NCI-H1694 (cell line): ENCODE measurements at regions not wholly inside any gene's neighbourhood (a gene's known extent, or its start where the extent isn't known, plus 50 kb on each side); places are given as distances from the start of the nearest gene placed in this dataset.

ENCODE experiments used
- DNase-seq: peaks from one replicate; lab custom pipeline; 2025; lab: John Stamatoyannopoulos, UW

GRCh38 chr20:42020316-42020715 lies 402.1 kb upstream of the CHD6 start:
- DNase-seq: no peak

GRCh38 chr20:42018979-42019378 lies 400.8 kb upstream of the CHD6 start:
- no peak for DNase-seq

DNA sequence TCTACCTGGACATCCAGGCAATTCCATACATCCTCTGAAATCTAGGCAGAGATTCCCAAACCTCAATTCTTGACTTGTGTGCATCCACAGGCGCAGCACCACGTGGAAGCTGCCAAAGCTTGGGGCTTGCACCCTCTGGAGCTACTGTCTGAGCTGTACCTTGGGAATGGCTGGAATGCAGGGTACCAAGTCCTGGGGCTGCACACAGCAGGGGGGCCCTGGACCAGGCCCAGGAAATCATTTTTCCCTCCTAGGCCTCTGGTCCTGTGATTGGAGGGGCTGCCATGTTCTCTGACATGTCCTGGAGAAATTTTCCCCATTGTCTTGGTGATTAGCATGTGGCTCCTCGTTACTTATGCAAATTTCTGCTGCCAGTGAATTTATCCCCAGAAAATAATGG lies 391.9 kb upstream of the CHD6 start:
- no peak for DNase-seq

DNA sequence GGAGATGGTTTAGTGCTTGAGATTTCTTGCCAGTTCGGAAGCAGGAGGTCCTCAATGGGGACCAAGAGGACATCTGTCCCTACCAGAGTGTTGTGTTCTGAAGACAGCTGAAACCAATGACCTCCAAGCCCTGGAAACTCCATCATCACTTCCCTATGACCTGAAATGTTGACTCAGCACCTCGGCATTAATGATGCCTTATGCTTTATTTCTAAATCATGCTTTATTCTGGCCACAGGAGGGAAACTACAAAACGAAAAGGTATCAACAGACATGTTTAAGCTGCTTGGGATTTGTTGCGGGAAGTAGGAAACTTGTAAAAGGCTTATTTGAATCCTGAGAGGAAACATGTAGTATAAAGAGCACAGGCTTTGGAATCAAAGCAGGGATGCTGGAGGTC lies 389.1 kb upstream of the CHD6 start:
- DNase-seq: no peak

GRCh38 chr20:42005211-42005610 lies 387.0 kb upstream of the CHD6 start:
- DNase-seq: no peak

DNA sequence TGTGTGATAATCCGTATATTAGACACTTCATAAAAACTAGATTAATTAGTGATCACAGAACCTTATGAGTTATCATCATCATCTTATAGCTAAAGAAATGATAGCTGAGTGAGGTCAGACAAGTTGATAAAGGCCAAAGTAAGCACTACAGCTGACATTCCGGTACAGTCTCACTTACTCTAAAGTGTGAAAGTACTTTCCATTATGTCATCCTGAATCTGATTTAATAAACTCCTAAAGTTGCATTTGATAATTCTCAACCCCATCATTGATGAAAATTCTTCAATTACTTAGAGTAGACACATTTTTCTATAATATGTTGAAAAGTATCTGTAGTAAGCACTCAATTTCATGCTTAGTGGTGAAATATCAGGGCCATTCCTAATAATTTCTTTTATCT lies 385.2 kb upstream of the CHD6 start:
- DNase-seq: no peak

- DNase-seq: no peak
Observed at GRCh38 chr20:41998539-41999341, 380.6 kb upstream of the CHD6 start.

- no peak for DNase-seq
Observed at GRCh38 chr20:41996951-41997350, 378.8 kb upstream of the CHD6 start.

DNA sequence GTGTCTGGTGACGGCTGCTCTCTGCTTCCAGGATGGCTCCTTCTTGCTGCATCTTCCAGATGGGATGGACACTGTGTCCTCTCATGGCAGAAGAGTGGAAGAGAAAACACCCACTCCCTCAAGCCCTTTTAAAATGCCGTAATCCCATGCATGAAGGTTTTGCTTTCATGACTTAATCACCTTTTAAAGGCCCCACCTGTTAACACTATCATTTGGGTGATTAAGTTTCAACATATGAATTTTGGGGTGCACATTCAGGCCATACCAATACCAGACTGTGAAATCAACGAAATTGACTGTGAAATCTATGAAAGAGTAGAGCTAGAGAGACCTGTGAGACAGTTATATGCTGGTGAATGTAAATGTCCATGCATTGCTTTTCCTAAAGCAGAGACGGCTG lies 374.3 kb upstream of the CHD6 start:
- DNase-seq: no peak

DNA sequence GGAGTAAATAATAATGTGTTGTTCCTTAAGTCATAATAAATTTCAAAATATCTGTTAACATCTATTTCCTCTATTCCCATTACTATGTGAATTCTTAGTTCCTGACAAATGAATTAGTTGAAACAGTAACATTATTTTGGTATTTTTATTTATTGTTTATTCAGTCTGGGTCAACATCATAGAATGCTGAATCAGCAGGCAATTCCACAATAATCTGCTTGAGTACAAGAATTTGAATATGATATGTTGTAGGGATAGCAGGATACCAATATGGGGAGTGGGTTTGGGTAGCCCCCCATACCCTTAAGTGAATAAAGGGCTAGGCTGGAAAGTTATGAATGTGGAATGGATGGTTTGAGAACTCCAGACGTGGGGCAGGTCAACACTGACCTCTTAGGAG lies 373.2 kb upstream of the CHD6 start:
- DNase-seq: no peak

DNA sequence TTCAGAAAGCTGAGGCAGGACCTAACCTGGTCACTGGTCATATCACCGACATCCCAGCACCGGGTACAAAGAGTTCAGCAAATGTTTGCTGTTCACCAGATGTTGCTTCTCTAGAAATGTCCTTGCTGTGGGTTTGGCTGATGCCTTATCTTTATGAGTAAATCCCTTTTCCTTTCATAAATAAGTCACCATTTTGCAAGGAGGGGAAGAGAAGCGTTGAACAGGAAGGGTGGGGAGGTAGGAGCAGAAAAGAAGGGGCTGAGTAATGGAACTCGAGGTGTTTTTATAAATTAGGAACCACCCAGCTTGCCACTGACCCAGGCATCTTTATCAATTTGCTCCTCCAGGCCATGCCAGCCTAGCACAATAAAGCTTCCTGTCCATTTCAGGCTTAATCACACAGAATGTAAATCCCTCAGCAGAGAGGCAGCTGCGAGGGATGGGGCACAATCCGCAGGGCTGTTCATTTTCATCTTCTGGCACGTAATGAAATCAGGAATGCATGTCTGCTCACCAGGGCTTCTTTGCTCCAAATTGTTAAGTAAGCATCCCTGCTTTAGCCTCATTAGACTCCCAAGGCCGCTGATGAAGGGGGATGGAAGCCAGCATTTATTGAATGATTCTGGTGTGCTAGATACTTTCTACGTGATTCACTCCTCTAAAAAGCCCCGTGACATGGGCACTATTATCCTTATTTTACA lies 371.9 kb upstream of the CHD6 start:
- DNase-seq: no peak

DNA sequence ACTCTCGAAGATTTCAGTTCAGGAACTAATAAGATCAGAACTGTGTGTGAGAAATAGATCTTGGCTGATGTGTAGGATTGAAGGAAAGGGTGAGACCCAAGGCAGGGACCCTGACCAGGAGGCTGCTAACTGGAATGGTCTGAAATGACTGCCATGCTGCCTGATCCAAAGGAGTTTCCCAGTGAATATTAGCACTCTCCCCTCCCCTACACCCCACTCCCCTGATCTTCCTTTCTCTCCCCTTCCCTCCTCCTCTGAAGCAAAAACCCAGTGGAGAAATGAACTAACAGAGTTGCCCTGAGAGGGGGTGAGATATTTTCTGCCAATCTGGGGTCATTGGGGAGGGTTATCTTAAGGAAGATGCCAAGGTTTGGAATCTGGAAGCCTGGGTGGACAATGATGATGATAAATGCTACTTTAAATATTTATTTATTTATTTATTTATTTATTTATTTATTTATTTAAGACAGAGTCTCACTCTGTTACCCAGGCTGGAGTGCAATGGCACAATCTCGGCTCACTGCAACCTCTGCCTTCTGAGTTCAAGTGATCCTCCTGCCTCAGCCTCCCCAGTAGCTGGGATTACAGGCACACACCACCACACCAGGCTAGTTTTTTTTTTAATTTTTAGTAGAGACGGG lies 371.0 kb upstream of the CHD6 start:
- DNase-seq: no peak

- DNase-seq: no peak
Observed at GRCh38 chr20:41984031-41984430, 365.9 kb upstream of the CHD6 start.

GRCh38 chr20:41983159-41983558 lies 365.0 kb upstream of the CHD6 start:
- no peak for DNase-seq

DNA sequence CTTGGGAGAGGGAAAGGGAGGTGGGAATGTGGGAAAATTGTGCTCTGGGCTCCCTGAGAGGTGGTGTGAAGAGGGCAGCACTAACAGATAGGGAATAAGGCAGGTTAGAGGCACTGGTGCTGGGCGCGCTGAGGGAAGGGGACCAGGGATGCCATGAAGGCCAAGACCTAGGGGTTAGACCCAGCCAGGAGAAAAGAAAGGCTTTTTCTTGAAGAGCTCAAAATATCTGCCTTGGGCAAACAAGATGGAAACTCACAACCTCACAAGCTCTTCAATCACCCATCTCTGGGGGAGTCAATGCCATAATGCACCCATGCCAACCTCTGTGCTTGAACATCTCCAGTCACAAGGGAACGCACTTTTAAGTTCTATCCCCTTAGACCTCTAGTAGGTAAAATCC lies 363.6 kb upstream of the CHD6 start:
- DNase-seq: no peak

GRCh38 chr20:41978875-41979274 lies 360.7 kb upstream of the CHD6 start:
- no peak for DNase-seq

- no peak for DNase-seq
Observed at GRCh38 chr20:41978246-41978790, 360.1 kb upstream of the CHD6 start.

GRCh38 chr20:41969656-41970055 lies 351.5 kb upstream of the CHD6 start:
- no peak for DNase-seq

DNA sequence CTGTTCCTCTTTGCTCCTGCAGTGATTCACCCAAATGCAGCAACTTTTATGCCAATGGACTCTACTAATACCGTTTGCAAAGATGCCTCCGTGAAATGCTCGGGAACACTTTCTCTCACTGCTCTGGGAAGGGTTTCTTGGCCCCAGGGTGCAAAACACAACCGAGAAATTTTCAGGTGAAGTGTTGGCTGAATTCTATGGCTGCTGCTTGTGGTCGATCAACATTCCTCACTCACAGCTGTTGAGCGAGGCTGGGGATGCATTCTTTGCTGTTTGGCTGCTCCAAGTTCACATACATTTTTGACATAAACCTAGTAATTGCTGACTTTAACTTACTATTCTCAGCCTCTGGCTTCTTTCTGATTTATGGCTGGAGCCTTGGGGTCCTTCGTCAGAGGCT lies 342.0 kb upstream of the CHD6 start:
- no peak for DNase-seq

DNA sequence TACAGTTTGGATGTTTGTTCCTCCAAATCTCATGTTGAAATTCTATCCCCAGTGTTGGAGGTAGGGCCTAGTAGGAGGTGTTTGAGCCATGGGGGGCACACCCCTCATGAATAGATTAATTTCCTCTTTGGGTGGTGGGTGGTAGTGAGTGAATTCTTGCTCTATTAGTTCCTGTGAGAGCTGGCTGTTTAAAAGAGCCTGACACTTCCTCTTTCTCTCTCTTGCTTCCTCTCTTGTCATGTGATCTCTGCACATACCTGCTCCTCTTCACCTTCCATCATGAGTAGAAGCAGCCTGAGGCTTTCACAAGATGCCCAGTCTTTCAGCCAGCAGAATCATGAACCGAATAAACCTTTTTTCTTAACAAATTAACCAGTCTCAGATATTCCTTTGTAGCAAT lies 340.2 kb upstream of the CHD6 start:
- DNase-seq: no peak

- DNase-seq: no peak
Observed at GRCh38 chr20:41956338-41957074, 338.3 kb upstream of the CHD6 start.

DNA sequence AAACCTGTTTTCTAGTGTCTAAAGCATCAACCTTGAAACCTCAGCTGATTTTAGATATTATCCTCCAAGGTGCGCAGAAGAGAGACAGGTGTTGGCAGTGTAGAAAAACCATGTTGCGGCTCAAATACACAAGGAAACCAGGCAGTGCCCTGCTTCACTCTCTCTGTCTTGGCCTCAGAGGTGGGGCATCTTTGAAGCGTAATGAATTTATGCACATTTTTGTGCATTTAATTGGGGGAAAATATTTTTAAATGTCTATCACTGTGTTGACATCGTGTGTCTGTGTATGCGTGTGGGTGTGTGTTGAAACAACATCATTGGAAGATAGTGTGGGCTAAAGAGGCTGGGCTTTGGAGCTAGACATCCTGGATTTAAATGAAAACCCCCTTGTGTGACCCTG lies 334.0 kb upstream of the CHD6 start:
- DNase-seq: no peak
